HG03060 (cell line): ENCODE measurements at regions not wholly inside any gene's neighbourhood (a gene's known extent, or its start where the extent isn't known, plus 50 kb on each side); places are given as distances from the start of the nearest gene placed in this dataset.

Experiments used
- ATAC-seq: cut with Tn5 transposase; IDR thresholded peaks from one replicate; pipeline ENCODE4 v1.9.1; 2021; ENCODE audit warnings: low read depth, moderate number of reproducible peaks; ENCODE audit not compliant: unreplicated experiment

DNA sequence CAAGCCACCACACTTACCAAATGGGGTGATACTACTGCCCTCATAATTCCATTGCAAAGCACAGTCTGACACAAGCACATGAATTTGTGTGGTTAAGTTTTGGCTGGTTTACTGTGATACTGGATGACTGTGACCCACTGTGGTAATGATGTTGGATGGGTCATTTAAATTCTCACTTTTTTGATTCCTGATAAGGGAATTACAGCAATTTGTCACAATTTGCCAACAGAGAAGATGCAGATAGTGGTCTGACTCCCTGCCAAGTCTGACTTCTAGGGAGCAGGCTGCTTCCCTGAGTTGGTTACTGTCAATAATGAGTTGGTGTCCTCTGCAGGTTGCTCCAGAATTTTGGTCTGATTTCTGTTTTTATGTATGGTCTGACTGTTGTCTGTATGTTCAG lies 731.9 kb downstream of the MTRR start:
- ATAC-seq = no peak

DNA sequence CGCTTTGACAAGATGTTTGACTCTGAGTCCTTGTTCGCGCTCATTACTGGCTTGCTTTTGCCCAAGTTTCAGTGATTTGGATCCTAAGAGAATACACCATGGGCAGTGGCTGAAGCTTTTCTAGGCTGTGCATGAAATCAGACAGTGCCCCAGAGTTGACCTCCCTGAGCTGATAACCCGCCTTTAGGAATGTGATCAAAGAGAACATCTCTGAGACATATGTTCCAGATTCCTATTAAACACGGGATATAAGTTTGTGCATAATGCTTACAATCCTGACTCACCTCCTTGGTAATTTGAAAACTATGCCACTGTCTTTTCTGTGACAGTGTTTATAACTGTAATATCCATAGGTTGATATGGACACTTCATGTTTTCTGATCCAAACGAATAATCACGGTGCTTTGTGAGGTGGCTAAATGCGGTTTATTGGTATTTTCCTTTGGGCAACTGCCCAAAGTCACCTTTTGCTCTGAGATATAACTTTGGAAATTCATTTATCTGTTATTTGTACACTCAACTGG lies 732.9 kb downstream of the MTRR start:
- no peak for ATAC-seq

DNA sequence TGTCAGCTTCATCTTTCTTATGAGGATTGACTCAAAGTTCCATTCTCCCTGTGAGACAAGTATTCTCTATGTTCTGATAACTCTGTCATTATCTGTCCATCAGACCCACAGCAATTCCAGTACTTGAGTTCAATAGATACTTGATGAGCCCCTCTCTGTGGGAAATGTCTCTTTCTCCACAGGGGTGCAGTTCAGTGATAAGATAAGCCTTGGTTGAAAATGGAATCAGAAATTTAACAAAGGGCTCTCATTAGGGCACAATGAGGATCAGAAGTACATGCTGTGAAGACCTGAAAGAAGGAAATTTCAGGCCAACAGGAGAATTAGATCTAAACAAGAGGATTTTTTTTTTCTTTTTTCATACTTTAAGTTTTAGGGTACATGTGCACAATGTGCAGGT lies 737.3 kb downstream of the MTRR start:
- no peak for ATAC-seq

DNA sequence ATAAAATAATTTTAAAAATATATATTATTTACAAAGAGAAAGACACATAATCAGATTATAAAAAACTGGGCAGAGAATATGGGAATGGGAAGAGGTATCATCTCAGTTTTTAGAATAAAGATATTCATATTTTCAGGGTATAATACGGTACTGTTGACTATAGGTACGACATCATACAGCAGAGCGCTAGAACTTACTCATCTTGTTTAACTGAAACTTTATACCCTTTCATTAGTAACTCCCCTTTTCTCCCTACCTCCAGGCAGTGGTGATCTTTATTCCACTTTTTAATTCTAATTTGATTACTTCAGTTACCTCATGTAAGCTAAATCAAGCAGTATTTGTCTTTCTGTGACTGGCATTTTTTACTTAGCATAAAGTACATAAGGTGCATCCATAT lies 742.1 kb downstream of the MTRR start:
- no peak for ATAC-seq

DNA sequence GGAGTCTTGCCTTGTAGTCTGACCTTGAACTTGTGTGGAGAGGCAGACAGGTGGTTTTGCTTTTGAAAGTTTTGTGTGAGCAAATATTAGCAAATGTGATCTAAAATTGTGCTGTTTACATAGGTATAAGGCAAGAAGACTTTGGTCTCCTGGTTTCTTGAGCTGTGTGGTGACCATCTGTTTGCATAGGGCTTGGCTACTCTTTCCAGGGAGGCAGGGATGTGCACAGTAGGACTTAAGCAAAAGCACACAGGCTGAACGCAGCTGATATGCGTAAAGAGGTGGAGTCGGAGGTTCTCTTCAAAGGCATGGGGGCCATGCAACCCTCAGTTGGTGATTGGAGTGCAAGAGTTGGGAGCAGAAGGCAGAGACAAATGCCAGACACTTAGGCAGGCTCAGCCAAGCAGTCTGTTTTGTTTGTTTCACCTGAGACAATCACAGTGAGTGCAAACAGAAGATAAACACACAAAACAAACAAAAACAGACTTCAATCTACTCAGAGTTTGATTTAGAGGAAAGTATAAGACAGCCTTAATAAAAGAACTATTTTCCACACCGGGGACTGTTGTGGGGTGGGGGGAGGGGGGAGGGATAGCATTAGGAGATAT lies 744.2 kb downstream of the MTRR start:
- no peak for ATAC-seq

DNA sequence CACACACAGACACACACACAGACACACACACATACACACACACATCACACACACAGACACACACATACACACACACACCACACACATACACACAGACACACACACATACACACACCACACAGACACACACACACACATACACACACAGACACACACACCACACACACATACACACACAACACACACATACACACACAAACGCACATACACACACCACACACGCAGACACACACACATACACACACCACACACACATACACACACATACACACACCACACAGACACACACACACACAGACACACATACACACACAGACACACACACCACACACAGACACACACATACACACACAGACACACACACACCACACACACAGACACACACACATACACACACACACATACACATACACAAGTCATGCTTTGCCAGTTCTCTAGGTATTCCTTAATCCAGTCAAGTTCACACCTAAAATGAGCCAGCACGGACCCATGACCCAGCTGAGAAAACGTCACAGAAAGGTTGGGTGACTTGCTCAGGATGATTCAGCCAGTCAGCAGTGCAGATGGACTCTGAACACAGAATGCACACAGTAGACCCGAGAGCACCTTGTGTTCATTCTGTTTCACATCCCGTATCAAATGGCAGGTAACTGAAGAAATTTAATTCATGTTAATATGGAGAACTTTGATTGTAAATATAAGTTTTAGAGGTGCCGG lies 746.4 kb downstream of the MTRR start:
- no peak for ATAC-seq

DNA sequence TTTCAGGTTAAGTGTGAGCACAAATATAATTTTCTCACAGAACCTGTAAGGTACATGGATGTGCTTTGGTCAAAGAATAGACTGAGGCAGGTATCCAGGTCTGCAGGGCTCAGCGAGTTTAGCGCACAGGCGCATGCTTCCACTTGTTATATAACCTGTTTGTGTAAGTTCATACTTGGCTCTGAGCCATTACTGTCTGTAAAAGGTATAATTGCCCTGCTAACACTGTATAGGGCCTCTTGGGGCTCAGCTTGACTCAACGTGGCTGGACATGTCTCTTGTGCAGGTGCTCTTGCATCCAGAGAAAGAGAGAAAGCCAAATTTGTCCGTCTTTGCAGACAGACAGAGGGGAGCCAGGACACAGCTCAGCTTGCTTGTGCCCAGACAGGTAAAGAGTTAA lies 759.6 kb downstream of the MTRR start:
- no peak for ATAC-seq

DNA sequence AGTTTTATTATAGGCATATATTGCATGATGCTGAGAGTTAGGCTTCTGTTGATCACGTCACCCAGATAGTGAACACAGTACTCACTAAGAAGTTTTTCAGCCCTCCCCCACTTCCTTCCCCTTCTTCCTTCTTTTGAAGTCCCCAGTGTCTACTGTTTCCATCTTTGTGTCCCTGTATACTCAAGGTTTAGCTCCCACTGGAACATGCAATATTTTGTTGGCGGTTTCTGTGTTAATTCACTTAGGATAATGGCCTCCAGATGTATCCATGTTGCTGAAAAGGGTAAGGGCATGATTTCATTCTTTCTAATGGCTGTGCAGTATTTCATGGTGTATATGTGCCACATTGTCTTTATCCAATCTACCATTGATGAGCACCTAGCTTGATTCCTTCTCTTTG lies 764.3 kb downstream of the MTRR start:
- no peak for ATAC-seq

DNA sequence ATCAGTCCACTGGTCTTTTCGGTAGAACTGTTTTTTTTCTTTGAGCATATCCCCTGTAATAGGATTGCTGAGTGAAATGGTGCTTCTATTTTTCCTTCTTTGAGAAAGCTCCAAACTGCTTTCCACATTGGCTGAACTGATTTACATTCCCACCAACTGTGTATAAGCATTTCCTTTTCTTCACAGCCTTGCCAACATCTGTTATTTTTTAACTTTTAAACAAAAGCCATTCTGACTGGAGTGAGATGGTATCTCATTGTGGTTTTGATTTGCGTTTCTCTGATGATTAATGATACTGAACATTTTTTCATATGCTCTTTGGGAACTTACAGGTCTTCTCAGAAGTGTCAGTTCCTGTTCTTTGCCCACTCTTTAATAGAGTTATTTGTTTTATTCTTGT lies 764.7 kb downstream of the MTRR start:
- ATAC-seq = no peak

DNA sequence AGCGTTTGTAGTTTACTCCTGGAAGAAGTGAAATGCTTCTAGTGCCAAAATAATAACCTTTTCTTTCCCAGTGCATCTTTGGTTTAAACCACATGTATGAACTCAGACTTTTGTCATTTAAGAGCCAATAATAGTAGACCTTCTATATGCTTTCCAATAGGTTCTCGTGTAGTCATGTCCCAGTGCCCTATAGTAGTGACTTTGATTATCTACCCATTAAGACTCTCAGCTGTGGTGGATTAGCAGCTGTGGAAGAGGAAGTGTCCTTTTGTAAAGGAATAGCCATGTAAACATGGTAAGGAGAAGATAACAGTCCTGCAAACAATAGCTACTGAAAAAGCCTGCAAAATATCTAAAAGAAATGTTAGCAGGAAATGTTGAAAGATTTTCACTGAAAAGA lies 765.3 kb downstream of the MTRR start:
- no peak for ATAC-seq

DNA sequence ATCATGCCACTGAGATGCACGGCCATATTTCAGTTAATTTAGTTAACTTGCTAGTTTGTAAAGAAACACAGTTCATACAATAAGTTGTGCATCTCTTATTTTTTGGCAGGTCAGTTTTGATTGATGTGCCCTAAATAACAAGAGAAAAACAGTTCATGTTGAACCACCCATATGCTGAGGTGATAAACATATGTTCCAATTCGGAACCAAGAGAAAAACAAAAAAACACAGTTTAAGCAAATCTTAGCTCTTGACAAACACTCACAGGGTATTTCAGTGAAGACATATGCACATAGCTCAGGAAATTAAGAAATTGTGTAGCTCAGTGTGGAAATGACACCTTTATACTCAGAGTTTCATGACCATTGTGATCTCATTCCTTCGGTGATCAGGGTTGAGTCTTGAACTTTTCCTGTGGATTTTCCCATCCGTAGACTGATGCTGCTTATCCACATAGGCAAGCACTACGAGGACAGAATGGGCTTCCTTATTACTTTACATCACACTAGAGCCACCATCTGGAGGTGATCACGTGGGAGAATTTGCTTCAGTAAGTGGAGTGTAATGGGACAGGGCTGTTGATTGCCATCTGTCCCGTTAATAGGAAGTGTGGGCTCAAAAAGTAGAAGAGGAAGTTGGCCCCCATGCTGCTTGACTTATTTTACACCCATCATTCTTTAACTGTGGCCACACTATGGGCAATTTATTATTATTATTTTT lies 773.0 kb downstream of the MTRR start:
- ATAC-seq = no peak

DNA sequence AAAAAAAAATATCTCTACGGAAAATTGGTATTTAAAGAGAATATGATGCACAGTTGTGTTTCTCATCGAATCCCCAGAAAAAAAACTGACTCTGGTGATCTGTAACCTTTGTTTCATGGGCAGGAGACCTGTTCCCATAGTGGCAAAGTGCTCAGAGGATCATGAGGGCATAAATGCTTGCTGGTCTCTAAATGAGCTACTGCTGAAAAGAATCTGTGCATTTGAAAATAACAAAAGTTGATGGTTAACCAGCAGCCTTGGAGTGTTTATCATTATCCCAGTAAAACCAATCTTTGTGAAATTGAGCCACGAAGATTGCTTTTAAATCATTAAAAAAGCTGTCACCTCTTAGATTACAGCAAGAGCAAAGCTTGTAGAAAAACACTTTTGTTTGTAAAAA lies 775.4 kb downstream of the MTRR start:
- no peak for ATAC-seq

DNA sequence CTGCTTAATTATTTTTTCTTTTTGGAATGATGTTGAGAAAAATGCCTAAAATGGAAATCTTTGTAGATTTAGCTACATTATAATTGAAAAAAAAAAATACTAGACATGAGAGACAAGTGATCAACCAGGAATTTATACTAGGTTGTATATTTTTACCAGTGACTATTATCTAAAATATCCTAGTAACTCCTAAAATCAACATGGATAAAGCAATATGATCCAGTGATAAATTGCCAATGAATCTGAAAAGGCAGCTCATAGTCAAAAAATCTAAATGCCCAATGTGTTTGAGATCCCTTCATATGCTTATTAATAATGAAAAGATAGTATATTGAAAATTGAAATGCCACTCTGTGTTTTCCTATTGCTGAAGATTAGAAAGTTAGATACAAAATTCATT lies 778.2 kb downstream of the MTRR start:
- no peak for ATAC-seq

DNA sequence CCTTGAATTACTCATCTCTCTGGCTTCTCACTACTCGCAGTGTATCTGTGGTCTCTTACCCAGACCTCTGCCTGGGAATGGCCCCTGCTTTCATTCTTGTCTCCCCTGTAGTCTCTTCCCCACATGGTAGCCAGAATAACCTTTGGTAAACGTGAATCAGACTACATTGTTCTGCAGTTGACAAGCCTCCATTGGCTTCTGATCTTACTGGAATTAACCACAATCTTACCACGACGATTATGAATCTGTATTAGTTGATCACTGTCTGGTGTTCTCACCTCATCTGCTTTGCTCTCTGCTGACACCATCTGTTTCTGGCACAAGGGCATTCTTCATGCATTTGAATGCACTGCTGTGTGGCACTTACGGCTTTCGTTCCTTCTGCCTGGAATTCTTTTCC lies 781.2 kb downstream of the MTRR start:
- no peak for ATAC-seq

DNA sequence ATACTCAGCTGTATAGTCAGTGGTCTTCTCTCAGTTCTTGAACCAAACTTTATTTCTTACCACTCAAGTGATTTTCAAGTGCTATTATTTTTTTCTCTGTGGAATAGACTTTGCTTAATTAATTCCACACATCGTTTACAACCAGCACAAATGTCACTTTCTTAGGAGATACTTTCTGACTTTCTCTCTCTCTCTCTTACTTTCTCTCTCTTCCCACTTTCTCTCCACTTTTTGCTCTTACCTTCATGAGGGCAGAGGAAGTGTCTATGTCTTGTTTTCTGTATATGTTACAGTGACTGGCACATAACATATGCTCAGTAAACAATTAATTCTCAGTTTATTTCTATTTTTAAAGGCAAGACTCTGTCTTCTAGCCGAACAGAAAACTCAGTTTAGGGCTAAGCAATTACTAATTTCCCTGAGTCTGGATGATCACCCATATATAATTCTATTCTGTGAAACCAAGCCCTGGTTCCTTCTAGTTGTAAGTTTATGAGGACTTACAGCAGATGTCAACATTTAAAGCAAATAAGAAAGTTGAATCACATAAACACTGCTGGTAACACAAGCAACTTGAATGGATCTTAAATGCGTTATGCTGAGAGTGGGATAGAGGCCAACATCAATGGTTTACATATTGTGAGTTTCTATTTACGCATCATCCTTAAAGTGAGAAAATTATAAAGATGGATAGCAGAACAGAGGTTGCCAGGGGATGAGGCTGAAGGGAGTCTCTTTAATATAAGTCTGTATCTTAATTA lies 791.4 kb downstream of the MTRR start:
- ATAC-seq = no peak

DNA sequence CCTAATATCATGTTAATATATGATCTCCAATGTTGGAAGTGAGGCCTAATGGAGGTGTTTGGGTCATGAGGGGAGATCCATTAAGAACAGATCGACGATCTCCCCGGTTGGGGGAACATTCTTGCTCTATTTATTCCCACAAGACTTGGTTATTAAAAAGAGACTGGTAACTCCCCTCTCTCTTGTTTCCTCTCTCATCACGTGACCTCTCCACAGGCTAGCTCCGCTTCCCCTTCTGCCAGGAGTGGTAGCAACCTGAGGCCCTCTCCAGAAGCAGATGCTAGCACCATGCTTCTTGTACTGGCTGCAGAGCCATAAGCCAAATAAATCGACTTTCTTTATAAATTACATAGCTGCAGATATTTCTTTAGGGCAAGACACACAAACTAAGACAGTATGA lies 794.4 kb downstream of the MTRR start:
- ATAC-seq = no peak

DNA sequence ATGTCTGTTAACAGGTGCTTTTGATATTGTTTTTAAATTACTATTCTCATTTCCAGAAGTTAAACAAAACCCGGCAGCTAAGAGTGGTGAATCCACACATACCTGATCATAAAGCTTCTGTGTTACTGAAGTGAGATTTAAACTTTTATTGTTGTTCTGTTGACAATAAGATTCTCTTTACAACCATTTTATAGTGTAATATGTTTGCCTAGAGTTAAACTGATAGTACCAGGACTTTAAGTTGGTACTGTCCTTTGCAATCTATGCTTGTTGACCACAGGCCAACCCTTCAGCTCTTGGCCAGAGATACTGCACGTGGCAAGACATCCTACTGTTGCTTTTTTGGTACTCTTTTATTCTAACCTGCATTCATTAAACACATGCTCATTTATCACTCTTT lies 806.2 kb downstream of the MTRR start:
- no peak for ATAC-seq

DNA sequence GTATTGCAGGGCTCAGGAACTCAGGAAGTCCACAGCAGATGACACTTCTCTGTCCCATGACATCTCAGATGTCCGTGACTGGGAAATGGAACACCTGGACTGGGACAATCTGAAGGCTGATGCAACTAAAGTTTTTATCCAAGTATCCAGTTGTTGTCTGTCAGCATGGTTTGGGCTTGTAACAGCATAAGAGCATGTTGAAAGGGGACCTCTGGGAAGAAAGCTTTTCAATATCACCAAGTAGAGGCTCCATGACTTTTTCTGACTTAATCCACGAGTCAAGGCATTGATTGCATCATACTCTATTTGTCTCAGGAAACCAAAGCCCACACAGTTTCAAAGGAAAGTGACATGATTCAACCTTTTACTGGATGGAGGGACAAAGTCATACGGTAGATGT lies 807.7 kb downstream of the MTRR start:
- ATAC-seq = no peak

DNA sequence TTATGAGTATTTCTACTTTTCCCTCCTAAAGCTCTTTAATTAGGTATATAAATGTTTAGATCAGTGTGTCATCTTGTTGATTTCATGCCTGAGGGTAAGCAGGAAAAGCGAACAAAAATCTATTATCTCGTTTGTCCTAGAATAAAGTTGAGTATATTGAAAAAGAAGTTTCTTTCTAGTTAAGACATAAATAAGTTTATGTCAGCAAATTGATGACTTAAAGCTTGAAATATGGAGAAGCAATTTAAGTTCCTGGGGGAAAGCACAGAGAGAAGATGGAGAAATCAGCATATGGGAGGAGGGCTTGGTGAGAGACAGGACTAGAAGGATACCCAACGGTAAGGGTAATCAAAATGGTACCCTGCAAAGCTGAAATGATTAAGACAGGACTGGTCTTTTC lies 813.4 kb downstream of the MTRR start:
- no peak for ATAC-seq

DNA sequence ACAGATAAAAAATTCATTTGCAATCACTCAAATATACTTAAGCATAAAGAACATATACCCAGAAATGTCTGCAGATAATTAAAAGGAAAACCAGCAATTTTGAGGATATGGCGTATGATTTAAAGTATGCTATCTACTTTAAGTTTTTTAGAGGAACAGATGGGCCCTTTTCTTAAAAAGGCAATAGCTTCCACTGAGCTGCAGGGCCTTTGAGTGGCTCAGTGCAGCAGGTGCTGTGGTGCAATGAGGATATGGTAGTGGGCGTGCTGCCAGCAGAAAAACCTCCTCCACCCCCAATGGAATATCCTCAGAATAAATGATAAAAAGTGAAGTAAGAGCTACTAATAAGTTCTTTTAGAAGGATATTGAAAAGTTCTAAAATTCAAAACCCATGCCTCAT lies 814.5 kb downstream of the MTRR start:
- ATAC-seq = no peak

DNA sequence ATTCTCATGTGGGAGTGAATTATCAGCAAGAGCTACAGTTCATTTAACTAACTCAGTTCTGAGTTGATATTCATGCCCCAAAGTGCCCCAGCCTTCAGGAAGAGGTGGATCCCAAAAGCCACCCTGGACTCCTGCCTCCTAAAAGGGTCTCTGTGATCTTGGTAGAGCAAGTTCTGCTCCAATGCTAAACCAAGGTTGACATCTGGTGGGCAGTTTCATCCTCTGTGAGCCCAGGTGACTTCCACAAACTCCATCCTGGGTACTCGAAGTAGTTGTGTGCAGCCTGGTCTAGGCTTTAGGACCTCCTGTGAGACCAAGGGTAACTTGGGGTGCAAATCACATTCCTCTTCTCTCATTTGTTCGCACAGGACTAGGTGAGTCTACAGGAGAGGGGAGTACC lies 816.8 kb downstream of the MTRR start:
- no peak for ATAC-seq
